H1 (cell line): ENCODE measurements at regions not wholly inside any gene's neighbourhood (a gene's known extent, or its start where the extent isn't known, plus 50 kb on each side); places are given as distances from the start of the nearest gene placed in this dataset.

Source experiments
- CTCF ChIA-PET: fragments of 300-600 bp; sonication (Branson Sonifier 250); formaldehyde crosslinking; loops from one replicate; lab custom pipeline; 2021; ENCODE audit not compliant: partially characterized antibody; lab: Charles Lee
- POLR2A ChIA-PET: fragments of 300-600 bp; sonication (Branson Sonifier 250); formaldehyde crosslinking; loops from one replicate; lab custom pipeline; 2021; ENCODE audit warnings: inconsistent platforms; ENCODE audit not compliant: partially characterized antibody; lab: Charles Lee
- DNase-seq, 2 experiments: peaks; one replicate each; pipeline versions ENCODE4 v3.0.0 to v3.0.0-alpha.2; 2010 to 2022; ENCODE audit warnings: low spot score in 2 of 2, low read depth in 1 of 2, mixed read lengths in 1 of 2
- FAIRE-seq: peaks from 2 replicates; lab custom pipeline; 2011; peaks lifted over from hg19 to GRCh38; lab: Jason Lieb, UNC
- H2AFZ ChIP-seq: 2 replicates; pipeline ENCODE4 v1.8.1; 2012; ENCODE audit warnings: low read length, inconsistent platforms
- H2AK5ac ChIP-seq: 2 replicates; pipeline ENCODE4 v1.6.1; 2013; ENCODE audit warnings: low read depth, low read length
- H2BK120ac ChIP-seq: replicated peaks from 2 replicates; pipeline ENCODE3; 2013; ENCODE audit warnings: low read depth, low read length, inconsistent platforms
- H2BK12ac ChIP-seq: 2 replicates; pipeline ENCODE4 v1.6.1; 2013; ENCODE audit warnings: low read depth, low read length
- H2BK15ac ChIP-seq: 2 replicates; pipeline ENCODE4 v1.6.1; 2013; ENCODE audit warnings: low read length
- H2BK20ac ChIP-seq: 2 replicates; pipeline ENCODE4 v1.6.1; 2013; ENCODE audit warnings: low read length
- H2BK5ac ChIP-seq: 2 replicates; pipeline ENCODE4 v1.6.1; 2013; ENCODE audit warnings: low read depth, low read length
- H3K14ac ChIP-seq: 2 replicates; pipeline ENCODE4 v1.6.1; 2013; ENCODE audit warnings: inconsistent platforms; ENCODE audit not compliant: insufficient read length
- H3K18ac ChIP-seq: 2 replicates; pipeline ENCODE4 v1.6.1; 2013; ENCODE audit warnings: low read length; ENCODE audit errors: extremely low read depth
- H3K23ac ChIP-seq: 2 replicates; pipeline ENCODE4 v1.6.1; 2013; ENCODE audit warnings: inconsistent platforms; ENCODE audit not compliant: insufficient read length
- H3K23me2 ChIP-seq: 2 replicates; pipeline ENCODE4 v1.6.1; 2013; ENCODE audit warnings: low read depth, low read length
- H3K27ac ChIP-seq: 2 replicates; pipeline ENCODE4 v1.6.1; 2011; ENCODE audit warnings: low read depth, low read length, inconsistent platforms
- H3K27me3 ChIP-seq, 4 experiments: replicated peaks in 1 of 4; 1 replicate in 1 of 4; 2 replicates in 3 of 4; pipeline versions ENCODE4 v1.6.1 to v1.8.1; 2011 to 2013; ENCODE audit warnings: low read length in 3 of 4, mild to moderate bottlenecking in 3 of 4, inconsistent platforms in 2 of 4, mixed read lengths in 2 of 4, moderate library complexity in 1 of 4; ENCODE audit not compliant: control insufficient read depth in 3 of 4, insufficient read depth in 3 of 4; ENCODE audit errors: extremely low read depth in 1 of 4
- H3K36me3 ChIP-seq, 4 experiments: 2 replicates each; pipeline versions ENCODE4 v1.6.1 to v1.8.1; 2011 to 2013; ENCODE audit warnings: mild to moderate bottlenecking in 4 of 4, low read length in 3 of 4, moderate library complexity in 2 of 4, control low read depth in 1 of 4, inconsistent platforms in 1 of 4; ENCODE audit not compliant: insufficient read depth in 4 of 4, control insufficient read depth in 2 of 4
- H3K4ac ChIP-seq: replicated peaks from 2 replicates; pipeline ENCODE3; 2013; ENCODE audit warnings: low read length, low read depth, mixed read lengths, inconsistent platforms; ENCODE audit not compliant: insufficient read length
- H3K4me1 ChIP-seq, 4 experiments: replicated peaks in 1 of 4; 1 replicate in 1 of 4; 2 replicates in 3 of 4; pipeline versions ENCODE4 v1.6.1 to v1.8.1; 2011 to 2013; ENCODE audit warnings: low read length in 3 of 4, inconsistent platforms in 2 of 4, mixed read lengths in 1 of 4; ENCODE audit not compliant: insufficient read depth in 4 of 4, control insufficient read depth in 3 of 4
- H3K4me2 ChIP-seq, 2 experiments: 2 replicates each; pipeline versions ENCODE4 v1.6.1 to v1.8.1; 2011 to 2013; ENCODE audit warnings: low read depth in 2 of 2, low read length in 2 of 2, control low read depth in 1 of 2, inconsistent platforms in 1 of 2, mild to moderate bottlenecking in 1 of 2; ENCODE audit not compliant: insufficient read depth in 1 of 2
- H3K4me3 ChIP-seq, 4 experiments: fragments of 200-600, 300-600 bp in 1 of 4; sonication (generic), shearing (Covaris generic), sonication (Bioruptor Twin) in 1 of 4; 2 replicates each; pipeline versions ENCODE4 v1.5.1 to v1.8.1; 2011 to 2016; ENCODE audit warnings: low read length in 4 of 4, low read depth in 3 of 4, control low read depth in 2 of 4, inconsistent platforms in 2 of 4, mild to moderate bottlenecking in 2 of 4, mixed read lengths in 1 of 4, moderate library complexity in 1 of 4; ENCODE audit not compliant: insufficient read depth in 2 of 4; ENCODE audit errors: extremely low read depth in 1 of 4
- H3K56ac ChIP-seq: replicated peaks from 2 replicates; pipeline ENCODE3; 2013; ENCODE audit warnings: low read depth, mild to moderate bottlenecking, mixed read lengths, low read length, inconsistent platforms; ENCODE audit not compliant: insufficient read length
- H3K79me1 ChIP-seq: 2 replicates; pipeline ENCODE4 v1.6.1; 2013; ENCODE audit warnings: low read depth, low read length, control low read depth
- H3K79me2 ChIP-seq, 2 experiments: 2 replicates each; pipeline versions ENCODE4 v1.6.1 to v1.8.1; 2012 to 2013; ENCODE audit warnings: low read length in 2 of 2, mild to moderate bottlenecking in 2 of 2, inconsistent platforms in 1 of 2; ENCODE audit not compliant: insufficient read depth in 2 of 2, control insufficient read depth in 1 of 2
- H3K9ac ChIP-seq, 4 experiments: replicated peaks in 1 of 4; 1 replicate in 1 of 4; 2 replicates in 3 of 4; pipeline versions ENCODE4 v1.6.1 to v1.8.1; 2011 to 2013; ENCODE audit warnings: low read depth in 3 of 4, low read length in 3 of 4, control low read depth in 2 of 4, mild to moderate bottlenecking in 2 of 4, moderate library complexity in 2 of 4, inconsistent platforms in 1 of 4; ENCODE audit errors: extremely low read depth in 1 of 4
- H3K9me3 ChIP-seq, 2 experiments: 2 replicates each; pipeline versions ENCODE4 v1.6.1 to v1.8.1; 2012 to 2013; ENCODE audit warnings: mild to moderate bottlenecking in 2 of 2, moderate library complexity in 2 of 2, control low read depth in 1 of 2, inconsistent platforms in 1 of 2, low read depth in 1 of 2, low read length in 1 of 2, mixed read lengths in 1 of 2; ENCODE audit not compliant: insufficient read depth in 2 of 2
- H4K20me1 ChIP-seq, 2 experiments: replicated peaks in 1 of 2; 2 replicates each; pipeline versions ENCODE3 to v1.8.1; 2011 to 2013; ENCODE audit warnings: inconsistent platforms in 2 of 2, low read length in 2 of 2, mild to moderate bottlenecking in 1 of 2; ENCODE audit not compliant: insufficient read depth in 2 of 2, control insufficient read depth in 1 of 2
- H4K5ac ChIP-seq: 2 replicates; pipeline ENCODE4 v1.6.1; 2013; ENCODE audit warnings: low read length, low read depth, mixed read lengths, inconsistent platforms; ENCODE audit not compliant: insufficient read length
- H4K8ac ChIP-seq: 2 replicates; pipeline ENCODE4 v1.8.0; 2013; ENCODE audit warnings: mild to moderate bottlenecking, moderate library complexity, low read length, inconsistent platforms; ENCODE audit not compliant: insufficient read depth; ENCODE audit errors: extremely low read depth
- H4K91ac ChIP-seq: replicated peaks from 2 replicates; pipeline ENCODE3; 2013; ENCODE audit warnings: low read length, mixed read lengths, inconsistent platforms; ENCODE audit not compliant: insufficient read length
- JUND ChIP-seq: IDR thresholded peaks from 2 replicates; pipeline ENCODE4 v1.6.1; 2011; ENCODE audit warnings: mild to moderate bottlenecking, improper control_type of control experiment, low read length
- MAX ChIP-seq: IDR thresholded peaks from 2 replicates; pipeline ENCODE4 v1.6.1; 2012; ENCODE audit warnings: inconsistent platforms
- RAD21 ChIP-seq, 2 experiments: IDR thresholded peaks in 1 of 2; conservative IDR thresholded peaks in 1 of 2; 2 replicates each; pipeline ENCODE4 v1.6.1; 2011; ENCODE audit warnings: low read depth in 2 of 2, low read length in 2 of 2, improper control_type of control experiment in 1 of 2, inconsistent platforms in 1 of 2, mild to moderate bottlenecking in 1 of 2, moderate library complexity in 1 of 2
- SIN3A ChIP-seq, 2 experiments: IDR thresholded peaks in 1 of 2; conservative IDR thresholded peaks in 1 of 2; 2 replicates each; pipeline ENCODE4 v1.6.1; 2011 to 2012; ENCODE audit warnings: low read length in 2 of 2, improper control_type of control experiment in 1 of 2, low read depth in 1 of 2, mild to moderate bottlenecking in 1 of 2
- YY1 ChIP-seq: IDR thresholded peaks from 2 replicates; pipeline ENCODE4 v1.6.1; 2011; ENCODE audit warnings: low read depth, mild to moderate bottlenecking, low read length
- WGBS, 2 experiments: shearing (Covaris generic) in 1 of 2; methylation state at CpG; one replicate each; pipeline versions ENCODE4 v1.1.6 to v1.1.7; 2013 to 2015; ENCODE audit warnings: low lambda C conversion rate in 2 of 2, mixed read lengths in 2 of 2, inconsistent platforms in 1 of 2, low coverage in 1 of 2, missing lambda C conversion rate in 1 of 2; ENCODE audit not compliant: insufficient replicate concordance in 2 of 2, insufficient coverage in 1 of 2, insufficient read length in 1 of 2; ENCODE audit errors: extremely low coverage in 1 of 2, missing lambda C conversion rate in 1 of 2; 5-methylcytosine and 5-hydroxymethylcytosine counted together

DNA sequence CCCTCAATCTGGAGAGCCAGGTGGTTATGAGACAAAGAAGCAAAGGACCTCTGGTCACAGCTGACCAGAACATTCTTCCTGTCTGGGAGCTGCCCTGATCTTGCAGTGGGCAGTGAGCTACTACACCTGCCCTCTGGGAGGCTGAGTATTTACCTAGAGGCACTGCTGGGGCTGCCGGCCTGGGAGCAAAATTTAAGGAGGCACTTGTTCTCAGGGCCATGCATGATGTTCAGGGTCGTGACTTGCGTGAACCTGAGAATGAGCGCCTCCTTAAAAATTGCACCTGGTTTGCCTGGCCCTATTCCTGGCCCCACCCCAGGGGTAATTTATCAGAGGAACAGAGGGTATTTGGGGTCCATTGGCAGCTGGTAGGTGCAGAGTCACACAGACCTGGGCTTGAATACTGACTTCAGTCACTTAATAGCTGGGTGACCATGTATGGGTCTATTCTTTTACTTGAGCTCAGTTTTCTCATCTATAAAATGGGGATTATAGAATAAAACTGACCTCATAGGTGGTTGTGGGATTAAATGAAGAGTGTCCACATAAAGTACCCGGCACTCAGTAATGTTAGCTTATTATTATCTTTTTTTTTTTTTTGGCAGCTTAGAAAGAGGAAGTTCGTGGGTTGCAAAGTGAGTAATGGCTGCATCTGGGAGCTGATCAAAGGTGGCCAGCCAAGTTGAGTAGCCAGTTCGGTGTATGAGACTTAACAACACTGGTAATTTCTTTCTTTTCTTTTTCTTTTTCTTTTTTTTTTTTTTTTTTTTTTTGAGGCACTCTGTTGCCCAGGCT lies 107.4 kb upstream of the MED13L start:
- peaks cover 10% of the 10 kb centered on the region; the same call in 1 of the 2 replicates for H3K23me2 ChIP-seq
- peak overlapping the region; percentile 30 to 32; a peak in 3 of 4 replicates for H3K4me2 ChIP-seq
- CTCF ChIA-PET = interaction anchor here (0.6 to 1.8 kb wide), 13 partner anchors 9 to 303 kb away, joined by 3 to 6 read pairs (median 5); no protein-coding TSS in a partner anchor
- TF ChIP-seq YY1 (no peak), JUND (no peak), RAD21 (IDR thresholded peaks at IDR 0.05 in 1 of 2, conservative IDR thresholded peaks at IDR 0.05 in 1 of 2; ENCODE audit: low read depth in 2 of 2, low read length in 2 of 2) (peak; percentile 20 to 42; a peak in 3 of 4 replicates), MAX (no peak), SIN3A (conservative IDR thresholded peaks at IDR 0.05 in 1 of 2, IDR thresholded peaks at IDR 0.05 in 1 of 2; ENCODE audit: low read depth in 1 of 2, low read length in 2 of 2) (no peak)

More for the DNA sequence above, 107.4 kb upstream of the MED13L start:
- no peak for DNase-seq
- no peak overlapping the region; the same call in 1 of the 2 replicates for H4K8ac ChIP-seq
- no peak overlapping the region for H3K9ac ChIP-seq
- H2AFZ ChIP-seq = no peak overlapping the region
- no peak overlapping the region for H2BK120ac ChIP-seq
- no peaks in the 10 kb centered on the region for H4K20me1 ChIP-seq
- H2BK5ac ChIP-seq = peak overlapping the region; percentile 27; the same call in 1 of the 2 replicates
- H3K9me3 ChIP-seq = no peaks in the 10 kb centered on the region
- peak overlapping the region; percentile 28 for H2AK5ac ChIP-seq
- peaks cover 3% of the 10 kb centered on the region; the same call in 1 of the 2 replicates for H3K79me1 ChIP-seq
- H3K79me2 ChIP-seq = no peaks in the 10 kb centered on the region
- H3K18ac ChIP-seq = no peak overlapping the region; the same call in 1 of the 2 replicates
- H3K36me3 ChIP-seq = no peaks in the 10 kb centered on the region
- WGBS, 2 experiments = 76% methylated on average over 7 of the region's 7 CpGs; no CpG with 5 or more reads in 1 of the 2 experiments
- POLR2A ChIA-PET = interaction anchor here (0.9 to 1.2 kb wide), 3 partner anchors 40 to 122 kb away, joined by 3 to 4 read pairs (median 4); no protein-coding TSS in a partner anchor
- peaks cover 0 to 4% (median 0%) of the 10 kb centered on the region in 4 experiments; a peak in 2 of 7 replicates for H3K27me3 ChIP-seq
- H2BK15ac ChIP-seq = no peak overlapping the region
- no peak overlapping the region for H3K23ac ChIP-seq
- peak overlapping the region in 1 of 4 experiments; percentile 19; a peak in 1 of 8 replicates for H3K4me3 ChIP-seq
- H3K4me1 ChIP-seq = peaks cover 5 to 30% (median 21%) of the 10 kb centered on the region in 4 experiments
- H4K5ac ChIP-seq = no peak overlapping the region
- no peak for FAIRE-seq
- H3K56ac ChIP-seq = no peak overlapping the region
- peak overlapping the region; percentile 82; the same call in 1 of the 2 replicates for H2BK20ac ChIP-seq
- H3K27ac ChIP-seq = no peak overlapping the region
- H3K4ac ChIP-seq = no peak overlapping the region
- H4K91ac ChIP-seq = peak overlapping the region; percentile 61
- no peak overlapping the region for H3K14ac ChIP-seq
- H2BK12ac ChIP-seq = peak overlapping the region; percentile 81
